ENCODE measurements at regions not wholly inside any gene's neighbourhood (a gene's known extent, or its start where the extent isn't known, plus 50 kb on each side); places are given as distances from the start of the nearest gene placed in this dataset.

GRCh38 chr2:19000776-19001175 lies 357.6 kb downstream of the OSR1 start:
- no peak for DNase-seq (ENCODE audit: low read depth in 1 of 2, low spot score in 1 of 2)
- no peaks in the 10 kb centered on the region for H3K27me3 ChIP-seq (ENCODE audit: insufficient read depth, poor library complexity, severe bottlenecking)
- H3K27ac ChIP-seq (replicated peaks), result no peak overlapping the region
- TF ChIP-seq, protein P1, sequence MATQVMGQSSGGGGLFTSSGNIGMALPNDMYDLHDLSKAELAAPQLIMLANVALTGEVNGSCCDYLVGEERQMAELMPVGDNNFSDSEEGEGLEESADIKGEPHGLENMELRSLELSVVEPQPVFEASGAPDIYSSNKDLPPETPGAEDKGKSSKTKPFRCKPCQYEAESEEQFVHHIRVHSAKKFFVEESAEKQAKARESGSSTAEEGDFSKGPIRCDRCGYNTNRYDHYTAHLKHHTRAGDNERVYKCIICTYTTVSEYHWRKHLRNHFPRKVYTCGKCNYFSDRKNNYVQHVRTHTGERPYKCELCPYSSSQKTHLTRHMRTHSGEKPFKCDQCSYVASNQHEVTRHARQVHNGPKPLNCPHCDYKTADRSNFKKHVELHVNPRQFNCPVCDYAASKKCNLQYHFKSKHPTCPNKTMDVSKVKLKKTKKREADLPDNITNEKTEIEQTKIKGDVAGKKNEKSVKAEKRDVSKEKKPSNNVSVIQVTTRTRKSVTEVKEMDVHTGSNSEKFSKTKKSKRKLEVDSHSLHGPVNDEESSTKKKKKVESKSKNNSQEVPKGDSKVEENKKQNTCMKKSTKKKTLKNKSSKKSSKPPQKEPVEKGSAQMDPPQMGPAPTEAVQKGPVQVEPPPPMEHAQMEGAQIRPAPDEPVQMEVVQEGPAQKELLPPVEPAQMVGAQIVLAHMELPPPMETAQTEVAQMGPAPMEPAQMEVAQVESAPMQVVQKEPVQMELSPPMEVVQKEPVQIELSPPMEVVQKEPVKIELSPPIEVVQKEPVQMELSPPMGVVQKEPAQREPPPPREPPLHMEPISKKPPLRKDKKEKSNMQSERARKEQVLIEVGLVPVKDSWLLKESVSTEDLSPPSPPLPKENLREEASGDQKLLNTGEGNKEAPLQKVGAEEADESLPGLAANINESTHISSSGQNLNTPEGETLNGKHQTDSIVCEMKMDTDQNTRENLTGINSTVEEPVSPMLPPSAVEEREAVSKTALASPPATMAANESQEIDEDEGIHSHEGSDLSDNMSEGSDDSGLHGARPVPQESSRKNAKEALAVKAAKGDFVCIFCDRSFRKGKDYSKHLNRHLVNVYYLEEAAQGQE (IDR thresholded peaks at IDR 0.05; ENCODE audit: insufficient replicate concordance, low read depth), result no peak
- no peak for TF ChIP-seq SPI1 (IDR thresholded peaks at IDR 0.05; ENCODE audit: borderline replicate concordance, low read depth)
- TF ChIP-seq POLR2AphosphoS5 (IDR thresholded peaks at IDR 0.05; ENCODE audit: low read depth), result no peak
- TF ChIP-seq GABPA (IDR thresholded peaks at IDR 0.05; ENCODE audit: low read depth), result no peak
- no peak for TF ChIP-seq CTCF (IDR thresholded peaks at IDR 0.05; ENCODE audit: insufficient read depth, low read length)
- no peak overlapping the region for H3K4me3 ChIP-seq (replicated peaks; ENCODE audit: insufficient read depth, low read length)

DNA sequence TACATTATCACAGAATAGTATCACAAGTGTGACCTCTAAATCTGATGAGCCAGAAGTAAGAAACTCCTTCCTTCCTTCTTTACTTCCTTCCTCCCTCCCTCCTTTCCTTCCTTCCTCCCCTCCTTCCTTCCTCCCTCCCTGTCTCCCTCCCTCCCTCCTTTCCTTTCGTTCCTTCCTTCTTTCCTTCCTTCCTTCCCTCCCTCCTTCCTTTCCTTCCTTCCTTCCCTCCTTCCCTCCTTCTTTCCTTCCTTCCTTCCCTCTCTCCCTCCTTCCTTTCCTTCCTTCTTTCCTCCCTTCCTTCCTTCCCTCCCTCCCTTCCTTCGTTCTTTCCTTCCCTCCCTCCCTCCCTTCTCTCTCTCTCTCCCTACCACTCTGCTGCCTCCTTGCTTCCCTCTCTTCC lies 359.2 kb downstream of the OSR1 start:
- no peak for DNase-seq (ENCODE audit: low read depth in 1 of 2, low spot score in 1 of 2)
- TF ChIP-seq POLR2AphosphoS5 (IDR thresholded peaks at IDR 0.05; ENCODE audit: low read depth) (no peak), GABPA (IDR thresholded peaks at IDR 0.05; ENCODE audit: low read depth) (no peak), CTCF (IDR thresholded peaks at IDR 0.05; ENCODE audit: insufficient read depth, low read length) (no peak), SPI1 (IDR thresholded peaks at IDR 0.05; ENCODE audit: borderline replicate concordance, low read depth) (no peak)
- TF ChIP-seq, protein P1 (IDR thresholded peaks at IDR 0.05; ENCODE audit: insufficient replicate concordance, low read depth), result no peak
- no peak overlapping the region for H3K27ac ChIP-seq (replicated peaks)
- H3K4me3 ChIP-seq (replicated peaks; ENCODE audit: insufficient read depth, low read length), result no peak overlapping the region
- H3K27me3 ChIP-seq (ENCODE audit: insufficient read depth, poor library complexity, severe bottlenecking), result no peaks in the 10 kb centered on the region

DNA sequence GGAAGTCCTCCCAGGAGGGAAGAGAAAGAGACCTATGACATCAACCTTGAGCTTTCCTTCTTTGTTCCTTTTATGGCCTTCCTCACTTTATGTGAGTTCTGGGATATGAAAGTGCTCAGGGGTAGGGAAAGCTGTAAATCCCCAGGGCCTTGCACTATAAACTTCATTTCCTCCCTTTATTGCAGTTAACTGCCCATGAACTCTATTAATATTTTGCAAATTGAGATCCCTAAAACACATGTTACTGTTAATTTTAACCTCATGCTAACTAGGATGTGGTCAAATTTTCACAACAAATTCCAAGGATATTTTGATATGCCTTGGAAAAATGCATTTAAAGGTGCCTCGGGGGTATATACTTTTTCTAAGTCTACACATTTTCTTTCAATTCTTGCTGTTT lies 359.9 kb downstream of the OSR1 start:
- DNase-seq (ENCODE audit: low read depth in 1 of 2, low spot score in 1 of 2), result no peak
- Histone ChIP-seq H3K27ac (replicated peaks) (no peak overlapping the region), H3K27me3 (ENCODE audit: insufficient read depth, poor library complexity, severe bottlenecking) (no peaks in the 10 kb centered on the region), H3K4me3 (replicated peaks; ENCODE audit: insufficient read depth, low read length) (no peak overlapping the region)
- TF ChIP-seq SPI1 (IDR thresholded peaks at IDR 0.05; ENCODE audit: borderline replicate concordance, low read depth) (no peak), GABPA (IDR thresholded peaks at IDR 0.05; ENCODE audit: low read depth) (no peak), POLR2AphosphoS5 (IDR thresholded peaks at IDR 0.05; ENCODE audit: low read depth) (no peak), CTCF (IDR thresholded peaks at IDR 0.05; ENCODE audit: insufficient read depth, low read length) (no peak)
- TF ChIP-seq, protein P1 (IDR thresholded peaks at IDR 0.05; ENCODE audit: insufficient replicate concordance, low read depth), result no peak
